ENCODE measurements at regions not wholly inside any gene's neighbourhood (a gene's known extent, or its start where the extent isn't known, plus 50 kb on each side); places are given as distances from the start of the nearest gene placed in this dataset.

GRCh38 chr15:68482246-68482645 is 50.3 kb upstream of the ITGA11 start:
- H3K9me3 ChIP-seq = no peaks in the 10 kb centered on the region
- no peak overlapping the region for H3K4me3 ChIP-seq (ENCODE audit: low read depth in 1 of 2, low read length in 1 of 2)
- no peak overlapping the region for H3K27ac ChIP-seq
- no peaks in the 10 kb centered on the region for H3K36me3 ChIP-seq
- no peak for TF ChIP-seq CTCF (IDR thresholded peaks at IDR 0.05)
- no peaks in the 10 kb centered on the region for H3K4me1 ChIP-seq (ENCODE audit: control insufficient read depth in 1 of 2, insufficient read depth in 1 of 2, low read depth in 1 of 2, low read length in 1 of 2)
- peaks cover 17% of the 10 kb centered on the region for H3K27me3 ChIP-seq

- no peaks in the 10 kb centered on the region for H3K4me1 ChIP-seq (ENCODE audit: control insufficient read depth in 1 of 2, insufficient read depth in 1 of 2, low read depth in 1 of 2, low read length in 1 of 2)
- H3K27me3 ChIP-seq = peaks cover 18% of the 10 kb centered on the region
- no peaks in the 10 kb centered on the region for H3K36me3 ChIP-seq
- H3K9me3 ChIP-seq = no peaks in the 10 kb centered on the region
- H3K4me3 ChIP-seq (ENCODE audit: low read depth in 1 of 2, low read length in 1 of 2) = no peak overlapping the region
- no peak overlapping the region for H3K27ac ChIP-seq
- no peak for TF ChIP-seq CTCF (IDR thresholded peaks at IDR 0.05)
Measured at GRCh38 chr15:68483165-68483564, 51.2 kb upstream of the ITGA11 start.

GRCh38 chr15:68484220-68484619 is 52.3 kb upstream of the ITGA11 start:
- no peak for TF ChIP-seq CTCF (IDR thresholded peaks at IDR 0.05)

GRCh38 chr15:68484696-68485400 is 52.9 kb upstream of the ITGA11 start:
- H3K27ac ChIP-seq = no peak overlapping the region
- H3K4me3 ChIP-seq (ENCODE audit: low read depth in 1 of 2, low read length in 1 of 2) = no peak overlapping the region
- H3K9me3 ChIP-seq = no peaks in the 10 kb centered on the region
- no peaks in the 10 kb centered on the region for H3K4me1 ChIP-seq (ENCODE audit: control insufficient read depth in 1 of 2, insufficient read depth in 1 of 2, low read depth in 1 of 2, low read length in 1 of 2)
- H3K27me3 ChIP-seq = peaks cover 20% of the 10 kb centered on the region
- no peak for TF ChIP-seq CTCF (IDR thresholded peaks at IDR 0.05)
- no peaks in the 10 kb centered on the region for H3K36me3 ChIP-seq

More at GRCh38 chr15:68484220-68484619, 52.3 kb upstream of the ITGA11 start:
- Histone ChIP-seq H3K9me3 (no peaks in the 10 kb centered on the region), H3K27ac (no peak overlapping the region), H3K4me1 (ENCODE audit: control insufficient read depth in 1 of 2, insufficient read depth in 1 of 2, low read depth in 1 of 2, low read length in 1 of 2) (no peaks in the 10 kb centered on the region), H3K27me3 (peaks cover 13% of the 10 kb centered on the region), H3K36me3 (no peaks in the 10 kb centered on the region), H3K4me3 (ENCODE audit: low read depth in 1 of 2, low read length in 1 of 2) (no peak overlapping the region)

GRCh38 chr15:68485721-68486360 is 53.9 kb upstream of the ITGA11 start:
- no peaks in the 10 kb centered on the region for H3K36me3 ChIP-seq
- no peaks in the 10 kb centered on the region for H3K9me3 ChIP-seq
- H3K27me3 ChIP-seq = peaks cover 30% of the 10 kb centered on the region
- H3K27ac ChIP-seq = no peak overlapping the region
- H3K4me1 ChIP-seq (ENCODE audit: control insufficient read depth in 1 of 2, insufficient read depth in 1 of 2, low read depth in 1 of 2, low read length in 1 of 2) = no peaks in the 10 kb centered on the region
- TF ChIP-seq CTCF (IDR thresholded peaks at IDR 0.05) = no peak
- no peak overlapping the region for H3K4me3 ChIP-seq (ENCODE audit: low read depth in 1 of 2, low read length in 1 of 2)

Data from neutrophil (primary cell).